ENCODE measurements at regions not wholly inside any gene's neighbourhood (a gene's known extent, or its start where the extent isn't known, plus 50 kb on each side); places are given as distances from the start of the nearest gene placed in this dataset.

DNA sequence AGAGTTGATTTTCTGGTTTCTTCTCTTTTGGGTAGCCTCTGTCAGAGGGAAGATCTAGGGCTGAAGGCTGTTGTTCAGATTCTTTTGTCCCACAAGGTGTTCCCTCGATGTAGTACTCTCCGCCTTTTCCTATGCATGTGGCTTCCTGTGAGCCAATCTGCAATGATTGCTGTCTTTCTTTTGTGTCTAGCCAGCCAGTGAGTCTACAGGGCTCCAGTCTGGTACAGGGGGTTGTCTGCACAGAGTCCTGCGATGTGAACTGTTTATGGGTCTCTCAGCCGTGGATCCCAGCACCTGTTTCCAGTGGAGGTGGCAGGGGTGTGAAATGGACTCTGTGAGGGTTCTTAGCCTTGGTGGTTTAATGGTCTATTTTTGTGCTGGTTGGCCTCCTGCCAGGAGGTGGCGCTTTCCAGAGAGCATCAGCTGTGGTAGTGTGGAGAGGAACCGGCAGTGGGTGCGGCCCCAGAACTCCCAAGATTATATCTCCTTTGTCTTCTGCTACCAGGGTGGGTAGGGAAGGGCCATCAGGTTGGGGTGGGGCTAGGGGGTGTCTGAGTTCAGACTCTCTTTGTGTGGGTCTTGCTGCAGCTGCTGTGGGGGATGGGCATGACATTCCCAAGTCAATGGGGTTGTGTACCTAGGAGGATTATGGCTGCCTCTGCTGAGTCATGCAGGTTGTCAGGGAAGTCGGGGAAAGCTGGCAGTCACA, 81.3 kb upstream of the C21orf91 start:
- no peak for TF ChIP-seq PAX8 (CRISPR knock-in tag; IDR thresholded peaks at IDR 0.05; ENCODE audit: borderline replicate concordance)
- no peak for TF ChIP-seq ZFP37 (CRISPR knock-in tag; IDR thresholded peaks at IDR 0.05; ENCODE audit: borderline replicate concordance)
- TF ChIP-seq ZNF3 (CRISPR knock-in tag; IDR thresholded peaks at IDR 0.05), result no peak
- no peak for TF ChIP-seq ZNF646 (CRISPR knock-in tag; IDR thresholded peaks at IDR 0.05)
- TF ChIP-seq ZNF24 (IDR thresholded peaks at IDR 0.05), result no peak
- no peak for TF ChIP-seq NFRKB (IDR thresholded peaks at IDR 0.05)
- TF ChIP-seq EZH2 (conservative IDR thresholded peaks at IDR 0.05; ENCODE audit: low read depth, low read length), result no peak
- no peak for TF ChIP-seq MBNL3 (CRISPR knock-in tag; conservative IDR thresholded peaks at IDR 0.05)
- TF ChIP-seq RNF2 (conservative IDR thresholded peaks at IDR 0.05; ENCODE audit: low read depth), result no peak
- no peak for TF ChIP-seq EP300 (IDR thresholded peaks at IDR 0.05; ENCODE audit: low read depth in 2 of 2, low read length in 2 of 2)
- no peak for TF ChIP-seq EP300 (CRISPR knock-in tag; IDR thresholded peaks at IDR 0.05; ENCODE audit: borderline replicate concordance)
- TF ChIP-seq NPAS2 (CRISPR knock-in tag; IDR thresholded peaks at IDR 0.05; ENCODE audit: borderline replicate concordance), result no peak
- TF ChIP-seq SMAD1 (CRISPR knock-in tag; IDR thresholded peaks at IDR 0.05; ENCODE audit: borderline replicate concordance, low read depth), result no peak

Measured in HepG2 (cell line).